Activated effector memory CD4-positive, alpha-beta T cell treated with Interleukin-2 at 50 U/mL for 16 hours (primary cell): ENCODE measurements at regions not wholly inside any gene's neighbourhood (a gene's known extent, or its start where the extent isn't known, plus 50 kb on each side); places are given as distances from the start of the nearest gene placed in this dataset.

Source experiments
- DNase-seq: peaks from one replicate; pipeline ENCODE4 v3.0.0-alpha.2; 2020

DNA sequence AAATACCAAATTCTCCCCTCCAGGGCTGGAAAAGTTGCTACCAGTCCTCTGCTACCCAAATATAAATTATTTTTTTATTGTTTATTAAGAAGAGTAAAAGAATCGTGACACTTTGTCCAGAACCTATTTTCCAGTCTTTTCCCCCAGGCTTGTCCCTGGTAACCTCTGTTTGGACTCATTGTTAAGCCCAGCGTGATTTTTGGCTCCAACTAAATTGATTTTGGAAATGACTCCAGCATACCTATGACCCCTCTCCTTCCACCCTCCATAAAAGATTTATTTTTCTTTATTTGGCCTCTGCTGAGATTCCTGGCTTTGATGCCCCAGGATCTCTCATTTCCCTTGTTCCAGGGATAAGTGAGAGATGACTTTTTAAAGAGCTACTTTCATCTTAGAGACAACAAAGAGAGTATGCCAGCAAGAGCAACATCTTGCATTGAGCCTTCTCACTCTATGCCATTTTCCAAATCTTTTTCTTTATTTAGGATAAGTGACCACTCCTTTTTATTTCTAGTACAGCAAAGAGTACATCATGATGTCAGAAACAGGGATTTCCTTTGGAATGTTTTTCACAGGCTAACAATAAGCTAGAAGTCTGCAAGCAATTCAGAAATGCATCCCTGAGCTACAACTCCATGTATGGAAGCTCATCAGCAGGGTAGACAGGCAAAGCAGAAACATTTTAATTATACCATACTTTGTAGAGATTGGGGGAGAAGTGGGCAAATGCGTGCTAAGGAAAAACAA lies 75.8 kb downstream of the DAD1 start:
- no peak for DNase-seq

DNA sequence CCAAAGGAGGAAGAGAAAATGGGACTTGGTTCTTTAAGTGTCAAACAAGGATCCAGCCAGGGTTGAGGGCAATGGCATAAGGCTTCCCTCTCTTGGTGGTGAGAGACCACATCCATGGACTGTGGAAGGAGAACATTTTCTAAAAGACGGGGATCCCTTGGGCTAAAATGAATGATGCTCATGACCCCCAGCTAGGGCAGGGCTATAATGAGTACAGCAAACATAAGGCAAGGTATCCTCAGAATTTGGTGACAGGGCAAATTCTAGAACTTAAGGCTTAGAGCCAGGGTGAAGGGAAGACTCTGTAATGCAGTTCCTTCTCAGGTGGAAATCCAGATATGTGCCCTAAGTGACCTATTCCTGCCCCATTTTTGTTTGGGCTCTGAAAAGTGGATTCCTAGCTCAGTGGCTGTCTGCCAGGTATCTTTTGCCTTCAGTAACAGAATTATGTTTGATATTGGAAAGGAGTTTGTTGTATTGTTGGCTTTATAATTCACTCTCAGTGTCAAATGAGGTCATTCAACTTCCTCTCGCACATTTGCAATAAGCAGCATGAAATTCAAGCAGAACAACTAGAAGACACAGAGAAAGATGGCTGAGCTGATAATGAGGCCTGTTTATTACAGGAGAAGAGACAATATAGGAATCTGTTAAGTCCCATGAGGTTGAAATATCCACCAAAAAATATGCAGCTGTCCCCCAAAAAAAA lies 76.8 kb downstream of the DAD1 start:
- no peak for DNase-seq

- no peak for DNase-seq
Observed at GRCh38 chr14:22510527-22511110, 78.4 kb downstream of the DAD1 start.

GRCh38 chr14:22509751-22510300 lies 79.2 kb downstream of the DAD1 start:
- no peak for DNase-seq

DNA sequence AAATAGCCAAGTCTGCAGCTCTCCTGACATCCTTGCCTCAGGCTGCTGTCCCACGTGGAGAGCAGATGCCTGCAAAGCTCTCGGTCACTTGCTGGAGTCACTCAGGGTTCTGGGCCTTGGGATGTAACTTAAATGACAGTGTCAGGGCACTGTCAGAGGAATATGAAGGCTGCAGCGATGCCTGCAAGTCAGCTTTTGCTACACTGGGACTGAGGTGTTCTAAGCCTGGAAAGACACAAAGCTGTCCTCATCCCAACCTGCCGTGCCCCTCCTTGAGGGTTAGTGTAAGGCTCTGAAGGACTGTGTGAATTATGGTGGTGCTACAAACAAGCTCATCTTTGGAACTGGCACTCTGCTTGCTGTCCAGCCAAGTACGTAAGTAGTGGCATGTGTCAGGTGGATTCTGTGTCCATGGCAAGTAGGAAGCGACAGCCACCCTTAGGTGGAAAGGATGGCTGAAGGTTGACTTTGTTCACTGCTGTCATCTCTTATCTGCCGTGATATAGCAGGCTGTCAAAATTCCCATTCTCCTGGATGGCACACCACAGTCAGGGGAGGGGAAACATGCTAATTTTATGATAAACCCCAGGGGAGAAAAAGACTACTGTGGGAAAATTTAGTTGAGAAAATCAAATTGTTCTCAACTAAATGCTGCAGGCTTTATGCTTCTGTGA lies 79.9 kb downstream of the DAD1 start:
- no peak for DNase-seq

GRCh38 chr14:22508662-22509035 lies 80.4 kb downstream of the DAD1 start:
- no peak for DNase-seq

- DNase-seq = no peak
Observed at GRCh38 chr14:22508150-22508457, 80.9 kb downstream of the DAD1 start.

DNA sequence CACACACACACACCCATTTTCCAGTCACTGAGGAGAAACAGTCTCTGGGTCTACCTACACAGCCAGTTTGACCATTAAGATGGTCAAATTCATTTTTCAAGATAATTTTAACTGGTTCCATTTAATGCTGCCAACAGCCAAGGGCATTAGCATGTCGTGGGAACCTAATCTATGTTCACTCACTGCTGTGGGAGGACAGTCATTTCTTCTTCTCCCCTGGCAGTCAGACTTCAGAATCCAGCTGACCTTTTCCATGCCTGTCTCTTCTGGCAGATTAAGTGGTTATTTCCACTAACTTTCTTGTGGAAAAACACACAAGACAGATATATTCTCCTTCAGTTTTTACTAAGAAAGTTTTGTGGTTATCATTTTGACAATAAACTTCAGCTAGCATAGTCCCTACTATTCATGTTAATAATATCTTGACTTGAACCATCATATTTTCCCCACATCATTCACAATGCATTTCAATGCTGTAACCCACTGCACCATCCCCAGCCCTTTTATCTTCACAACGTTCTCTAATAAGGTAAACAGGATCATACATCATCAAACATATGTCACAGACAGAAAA lies 82.2 kb downstream of the DAD1 start:
- no peak for DNase-seq

DNA sequence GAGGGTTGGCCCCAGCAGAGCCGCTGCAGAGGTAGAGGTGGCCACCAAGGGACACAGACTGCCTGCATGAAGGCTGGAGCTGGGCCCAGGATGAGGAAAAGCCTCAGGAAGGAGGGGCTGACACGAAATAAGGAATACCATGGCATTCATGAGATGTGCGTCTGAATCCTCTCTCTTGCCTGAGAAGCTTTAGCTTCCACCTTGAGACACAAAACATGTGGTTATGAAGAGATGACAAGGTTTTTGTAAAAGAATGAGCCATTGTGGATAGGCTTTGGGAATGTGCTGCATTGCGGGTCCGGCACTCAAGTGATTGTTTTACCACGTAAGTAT lies 82.7 kb downstream of the DAD1 start:
- DNase-seq = no peak

- DNase-seq = no peak
Observed at GRCh38 chr14:22505697-22506377, 83.2 kb downstream of the DAD1 start.

DNA sequence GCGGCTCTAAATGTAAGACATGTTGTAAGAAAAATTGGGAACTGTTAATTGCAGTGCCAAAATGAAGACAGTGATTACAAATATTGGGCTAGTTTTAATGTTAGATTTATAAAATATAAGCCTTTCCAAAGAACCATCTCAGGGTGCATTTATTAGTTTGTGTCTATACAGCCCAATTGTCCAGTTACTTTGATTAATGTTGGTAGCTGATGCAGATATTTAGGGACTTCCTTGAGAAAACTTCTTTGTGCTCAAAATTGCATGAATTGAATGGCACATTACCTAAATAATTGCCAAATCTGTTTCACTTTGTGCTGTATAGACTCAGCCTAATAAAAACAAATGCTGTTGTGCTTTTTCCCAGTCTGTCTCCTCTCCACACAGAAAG lies 83.7 kb downstream of the DAD1 start:
- no peak for DNase-seq

GRCh38 chr14:22502551-22502950 lies 86.5 kb downstream of the DAD1 start:
- no peak for DNase-seq

DNA sequence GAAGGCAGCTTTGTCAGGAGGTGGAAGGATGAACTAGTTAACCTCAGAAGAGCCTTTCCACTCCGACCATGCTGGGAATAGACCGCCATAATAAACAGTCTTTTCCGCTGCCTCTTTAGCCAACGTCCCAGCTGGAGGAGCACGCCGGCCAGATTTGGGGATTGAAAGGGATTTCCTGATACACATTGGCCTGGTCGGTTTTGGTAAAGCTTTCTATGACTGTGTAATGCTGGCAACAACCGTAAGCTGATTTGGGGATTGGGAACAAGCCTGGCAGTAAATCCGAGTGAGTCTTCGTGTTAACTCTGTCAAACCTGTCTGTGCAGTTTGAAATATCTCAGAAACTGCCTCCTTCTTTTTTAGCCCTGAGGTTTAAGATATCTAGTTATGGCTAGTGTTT lies 87.0 kb downstream of the DAD1 start:
- DNase-seq = no peak

DNA sequence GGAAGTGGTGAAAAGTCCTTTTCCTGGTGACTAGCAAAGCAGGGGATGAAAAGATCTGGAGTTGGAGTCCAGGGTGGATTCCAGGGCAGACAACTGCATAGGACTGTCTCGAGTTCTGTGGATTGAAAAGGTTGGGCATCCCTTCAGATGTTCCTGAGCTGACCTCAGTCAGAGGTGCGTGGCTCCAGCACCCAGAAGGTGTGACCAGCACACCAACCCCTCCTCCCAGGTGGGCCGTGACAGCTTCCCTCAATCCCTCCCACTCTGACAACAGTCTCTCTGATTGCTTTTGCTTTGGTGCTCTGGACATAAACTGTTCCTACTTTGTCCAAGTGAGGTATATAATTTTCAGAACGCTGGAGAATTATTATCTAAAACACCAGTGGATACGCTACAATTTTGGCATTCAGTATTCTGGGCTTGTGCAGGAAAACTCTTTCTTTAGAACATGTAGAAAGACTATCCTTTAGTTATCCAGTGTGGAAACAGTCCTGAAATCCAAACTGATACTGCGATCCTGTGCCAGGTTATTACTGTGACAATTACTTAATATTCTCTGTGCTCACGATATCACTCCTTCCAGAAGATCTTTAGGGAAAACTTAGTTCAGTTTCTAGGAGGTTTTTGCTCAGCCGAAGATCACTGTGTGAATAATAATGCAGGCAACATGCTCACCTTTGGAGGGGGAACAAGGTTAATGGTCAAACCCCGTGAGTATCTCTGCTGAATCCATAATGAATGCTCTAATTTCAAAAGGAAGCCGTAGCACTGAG lies 87.9 kb downstream of the DAD1 start:
- DNase-seq = no peak

DNA sequence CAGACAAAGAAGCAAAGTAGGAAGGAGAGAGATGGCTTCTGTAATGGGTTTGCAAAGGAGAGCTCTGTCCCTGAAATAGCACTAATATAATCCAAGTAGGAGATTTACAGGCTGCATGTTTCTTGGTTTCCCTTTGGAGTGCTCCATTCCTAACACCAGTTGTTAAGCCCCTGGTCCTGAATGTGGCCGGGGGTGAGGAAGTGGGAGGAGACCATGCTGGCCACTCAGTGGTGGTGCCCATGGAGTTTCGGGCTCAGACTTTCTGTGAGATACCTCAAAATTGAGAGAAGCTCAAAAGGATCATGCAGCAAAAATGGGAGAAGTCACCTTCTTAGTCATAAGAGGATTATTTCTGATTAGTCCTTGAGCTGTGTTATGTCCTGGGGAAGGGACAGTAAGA lies 88.5 kb downstream of the DAD1 start:
- DNase-seq = no peak

GRCh38 chr14:22497671-22498093 lies 91.3 kb downstream of the DAD1 start:
- DNase-seq = no peak

DNA sequence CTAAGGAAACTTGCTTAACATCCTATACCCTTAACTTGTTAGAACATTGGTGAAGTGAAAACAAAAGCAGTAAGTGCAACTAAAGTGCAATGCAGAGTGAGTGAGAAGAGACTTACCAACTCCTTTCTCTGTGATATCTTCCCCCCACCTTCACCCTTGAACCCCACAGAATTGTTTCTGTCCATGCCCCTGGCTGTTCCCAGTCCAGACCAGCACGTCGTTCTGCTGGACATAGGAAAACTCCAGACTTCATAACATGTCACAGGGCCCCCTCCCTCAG lies 91.9 kb downstream of the DAD1 start:
- DNase-seq = no peak

GRCh38 chr14:22494486-22495135 lies 94.4 kb downstream of the DAD1 start:
- no peak for DNase-seq

GRCh38 chr14:22493753-22494152 lies 95.3 kb downstream of the DAD1 start:
- DNase-seq = no peak

DNA sequence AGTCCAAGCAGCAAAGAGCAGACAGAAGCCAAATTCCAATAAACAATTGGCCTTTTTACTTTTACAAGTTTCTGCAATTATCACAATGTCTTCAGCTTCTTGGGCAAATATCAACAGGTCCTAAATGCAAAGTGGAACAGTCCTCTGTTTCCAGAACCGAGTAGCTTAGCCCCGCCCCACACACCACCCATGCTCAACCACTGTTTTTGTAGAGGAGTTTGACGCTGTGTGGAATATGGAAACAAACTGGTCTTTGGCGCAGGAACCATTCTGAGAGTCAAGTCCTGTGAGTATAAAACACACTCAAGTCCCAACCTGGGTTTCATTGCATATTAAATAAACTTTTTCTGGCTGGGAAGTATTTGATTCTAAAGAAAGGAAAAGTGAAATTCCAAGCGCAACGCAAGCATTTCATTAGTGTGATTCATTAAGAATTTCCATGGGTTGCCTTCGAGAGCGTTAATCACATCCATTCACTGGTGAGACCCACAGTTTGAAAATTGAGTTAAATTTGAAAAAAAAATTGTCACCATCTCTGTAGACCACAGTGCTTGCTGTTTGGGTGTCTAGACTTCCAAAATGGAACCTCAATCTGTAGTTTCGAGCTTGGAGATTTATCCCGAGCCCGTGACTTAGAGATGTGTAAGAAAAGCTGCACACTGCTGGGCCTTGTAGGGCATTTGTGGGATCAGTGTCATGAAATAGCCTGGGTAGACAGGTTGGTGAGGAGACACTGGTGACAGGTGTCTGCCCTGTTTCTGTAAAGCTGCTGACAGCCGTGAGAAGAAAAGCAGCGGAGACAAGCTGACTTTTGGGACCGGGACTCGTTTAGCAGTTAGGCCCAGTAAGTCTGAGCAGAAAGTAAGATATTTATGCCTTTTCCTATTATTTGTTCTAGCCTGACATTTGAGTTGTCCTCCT lies 96.1 kb downstream of the DAD1 start:
- no peak for DNase-seq
